ENCODE measurements at regions not wholly inside any gene's neighbourhood (a gene's known extent, or its start where the extent isn't known, plus 50 kb on each side); places are given as distances from the start of the nearest gene placed in this dataset.

- DNase-seq (ENCODE audit: low read depth in 2 of 2): no peak
Measured at GRCh38 chr20:60274717-60275116, 316.5 kb downstream of the CDH26 start.

- DNase-seq (ENCODE audit: low read depth in 2 of 2): no peak
Measured at GRCh38 chr20:60281295-60281694, 323.1 kb downstream of the CDH26 start.

- DNase-seq (ENCODE audit: low read depth in 2 of 2): no peak
Measured at GRCh38 chr20:60283281-60283680, 325.1 kb downstream of the CDH26 start.

- DNase-seq (ENCODE audit: low read depth in 2 of 2): no peak
Measured at GRCh38 chr20:60286764-60287163, 328.5 kb downstream of the CDH26 start.

GRCh38 chr20:60288945-60289344 is 330.7 kb downstream of the CDH26 start:
- no peak for DNase-seq (ENCODE audit: low read depth in 2 of 2)

- no peak for DNase-seq (ENCODE audit: low read depth in 2 of 2)
Measured at GRCh38 chr20:60292001-60292520, 333.8 kb downstream of the CDH26 start.

- DNase-seq (ENCODE audit: low read depth in 2 of 2): no peak
Measured at GRCh38 chr20:60294632-60295031, 336.4 kb downstream of the CDH26 start.

- DNase-seq (ENCODE audit: low read depth in 2 of 2): no peak
Measured at GRCh38 chr20:60295214-60295613, 337.0 kb downstream of the CDH26 start.

- DNase-seq (ENCODE audit: low read depth in 2 of 2): no peak
Measured at GRCh38 chr20:60297649-60298048, 339.4 kb downstream of the CDH26 start.

- DNase-seq (ENCODE audit: low read depth in 2 of 2): no peak
Measured at GRCh38 chr20:60298647-60299046, 340.4 kb downstream of the CDH26 start.

- DNase-seq (ENCODE audit: low read depth in 2 of 2): no peak
Measured at GRCh38 chr20:60299951-60300350, 341.7 kb downstream of the CDH26 start.

- no peak for DNase-seq (ENCODE audit: low read depth in 2 of 2)
Measured at GRCh38 chr20:60300374-60300773, 342.2 kb downstream of the CDH26 start.

GRCh38 chr20:60302875-60303274 is 344.7 kb downstream of the CDH26 start:
- DNase-seq (ENCODE audit: low read depth in 2 of 2): no peak

GRCh38 chr20:60304026-60304590 is 345.9 kb downstream of the CDH26 start:
- no peak for DNase-seq (ENCODE audit: low read depth in 2 of 2)

- DNase-seq (ENCODE audit: low read depth in 2 of 2): no peak
Measured at GRCh38 chr20:60304931-60305330, 346.7 kb downstream of the CDH26 start.

- no peak for DNase-seq (ENCODE audit: low read depth in 2 of 2)
Measured at GRCh38 chr20:60306105-60306504, 347.9 kb downstream of the CDH26 start.

- DNase-seq (ENCODE audit: low read depth in 2 of 2): no peak
Measured at GRCh38 chr20:60306551-60306950, 348.3 kb downstream of the CDH26 start.

GRCh38 chr20:60310560-60311349 is 352.5 kb downstream of the CDH26 start:
- DNase-seq (ENCODE audit: low read depth in 2 of 2): no peak

- DNase-seq (ENCODE audit: low read depth in 2 of 2): no peak
Measured at GRCh38 chr20:60313191-60313590, 355.0 kb downstream of the CDH26 start.

- no peak for DNase-seq (ENCODE audit: low read depth in 2 of 2)
Measured at GRCh38 chr20:60313614-60314013, 355.4 kb downstream of the CDH26 start.

GRCh38 chr20:60314727-60315126 is 356.5 kb downstream of the CDH26 start:
- no peak for DNase-seq (ENCODE audit: low read depth in 2 of 2)

- no peak for DNase-seq (ENCODE audit: low read depth in 2 of 2)
Measured at GRCh38 chr20:60316476-60317158, 358.4 kb downstream of the CDH26 start.

- no peak for DNase-seq (ENCODE audit: low read depth in 2 of 2)
Measured at GRCh38 chr20:60317401-60317800, 359.2 kb downstream of the CDH26 start.

Measured in stimulated activated CD8-positive, alpha-beta memory T cell treated with anti-CD3 and anti-CD28 coated beads, Interleukin-7, amount 100 ng/mL, for 1 hour (primary cell).